ENCODE measurements at regions not wholly inside any gene's neighbourhood (a gene's known extent, or its start where the extent isn't known, plus 50 kb on each side); places are given as distances from the start of the nearest gene placed in this dataset.

DNA sequence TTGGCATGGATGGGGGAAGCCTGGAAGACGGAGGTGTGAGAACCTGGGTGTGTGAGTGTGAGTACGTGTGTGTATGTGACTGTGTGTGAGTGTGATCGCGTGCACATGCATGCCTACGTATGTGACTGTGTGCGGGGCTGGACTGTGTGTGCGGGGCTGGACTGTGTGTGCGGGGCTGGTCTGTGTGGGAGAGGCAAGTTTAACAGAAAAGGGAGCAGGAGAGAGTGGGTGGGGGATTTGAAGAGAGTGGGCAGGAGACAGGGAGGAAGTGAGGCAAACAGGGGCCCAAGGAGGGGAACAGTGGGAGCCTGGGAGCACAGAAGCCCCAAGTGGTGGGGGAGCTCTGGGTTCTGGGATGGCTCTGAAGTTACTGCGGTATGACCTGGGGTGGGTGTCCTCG is 103.7 kb upstream of the LHX5 start:
- Mint-ChIP-seq H3K27me3 (peaks cover 54% of the 10 kb centered on the region), H3K4me3 (no peak overlapping the region), H3K4me1 (ENCODE audit: low read depth) (no peaks in the 10 kb centered on the region), H3K9me3 (peaks cover 3% of the 10 kb centered on the region), H3K36me3 (ENCODE audit: low read depth) (no peaks in the 10 kb centered on the region), H3K27ac (no peak overlapping the region)
- H3K4me1 ChIP-seq (ENCODE audit: insufficient read depth, low read length) = no peaks in the 10 kb centered on the region
- no peaks in the 10 kb centered on the region for H3K9me3 ChIP-seq (ENCODE audit: control insufficient read depth in 1 of 2, insufficient read depth in 1 of 2, low read length in 2 of 2)
- H3K27me3 ChIP-seq (ENCODE audit: control insufficient read depth in 1 of 2, insufficient read depth in 2 of 2, low read length in 2 of 2) = peaks cover 16 to 17% of the 10 kb centered on the region in 2 experiments
- DNase-seq (no peak), ATAC-seq (ENCODE audit: poor library complexity) (no peak)
- H3K27ac ChIP-seq (ENCODE audit: low read depth in 1 of 2, low read length in 2 of 2) = no peak overlapping the region
- intact Hi-C loops (cut with DNase I, micrococcal nuclease) = no loop called here
- ChIA-PET CTCF (no interaction called here), POLR2A (no interaction called here)
- TF ChIP-seq, protein P1, sequence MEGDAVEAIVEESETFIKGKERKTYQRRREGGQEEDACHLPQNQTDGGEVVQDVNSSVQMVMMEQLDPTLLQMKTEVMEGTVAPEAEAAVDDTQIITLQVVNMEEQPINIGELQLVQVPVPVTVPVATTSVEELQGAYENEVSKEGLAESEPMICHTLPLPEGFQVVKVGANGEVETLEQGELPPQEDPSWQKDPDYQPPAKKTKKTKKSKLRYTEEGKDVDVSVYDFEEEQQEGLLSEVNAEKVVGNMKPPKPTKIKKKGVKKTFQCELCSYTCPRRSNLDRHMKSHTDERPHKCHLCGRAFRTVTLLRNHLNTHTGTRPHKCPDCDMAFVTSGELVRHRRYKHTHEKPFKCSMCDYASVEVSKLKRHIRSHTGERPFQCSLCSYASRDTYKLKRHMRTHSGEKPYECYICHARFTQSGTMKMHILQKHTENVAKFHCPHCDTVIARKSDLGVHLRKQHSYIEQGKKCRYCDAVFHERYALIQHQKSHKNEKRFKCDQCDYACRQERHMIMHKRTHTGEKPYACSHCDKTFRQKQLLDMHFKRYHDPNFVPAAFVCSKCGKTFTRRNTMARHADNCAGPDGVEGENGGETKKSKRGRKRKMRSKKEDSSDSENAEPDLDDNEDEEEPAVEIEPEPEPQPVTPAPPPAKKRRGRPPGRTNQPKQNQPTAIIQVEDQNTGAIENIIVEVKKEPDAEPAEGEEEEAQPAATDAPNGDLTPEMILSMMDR (IDR thresholded peaks at IDR 0.05) = no peak
- H3K4me3 ChIP-seq (ENCODE audit: low read length) = no peak overlapping the region
- no peaks in the 10 kb centered on the region for H3K36me3 ChIP-seq (ENCODE audit: insufficient read depth, low read length)

DNA sequence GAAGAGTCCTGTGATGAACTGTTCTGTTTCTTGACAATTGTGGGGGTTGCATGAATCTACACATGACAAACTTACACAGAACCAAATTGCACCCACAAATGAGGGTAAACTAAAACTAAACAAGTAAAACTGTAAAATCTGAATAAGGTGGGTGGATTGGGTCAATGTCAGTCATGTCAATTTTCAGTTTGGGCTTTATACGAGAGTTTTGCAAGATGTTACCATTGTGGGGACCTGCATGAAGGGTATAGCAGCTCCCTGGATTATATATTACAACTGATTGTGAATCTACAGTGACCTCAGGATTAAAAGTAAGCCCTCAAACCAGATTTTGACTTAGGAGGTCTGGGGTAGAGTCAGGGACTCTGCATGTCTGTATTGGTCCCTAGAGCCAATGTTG is 101.5 kb upstream of the LHX5 start:
- no peaks in the 10 kb centered on the region for H3K4me1 ChIP-seq (ENCODE audit: insufficient read depth, low read length)
- H3K4me1 Mint-ChIP-seq (ENCODE audit: low read depth) = no peaks in the 10 kb centered on the region
- no peaks in the 10 kb centered on the region for H3K36me3 ChIP-seq (ENCODE audit: insufficient read depth, low read length)
- peaks cover 11 to 17% of the 10 kb centered on the region in 2 experiments for H3K27me3 ChIP-seq (ENCODE audit: control insufficient read depth in 1 of 2, insufficient read depth in 2 of 2, low read length in 2 of 2)
- H3K4me3 Mint-ChIP-seq = no peak overlapping the region
- H3K27ac Mint-ChIP-seq = no peak overlapping the region
- H3K4me3 ChIP-seq (ENCODE audit: low read length) = no peak overlapping the region
- H3K9me3 Mint-ChIP-seq = peaks cover 3% of the 10 kb centered on the region
- TF ChIP-seq, protein P1 (IDR thresholded peaks at IDR 0.05) = no peak
- no peak overlapping the region for H3K27ac ChIP-seq (ENCODE audit: low read depth in 1 of 2, low read length in 2 of 2)
- H3K27me3 Mint-ChIP-seq = peaks cover 38% of the 10 kb centered on the region
- CTCF ChIA-PET = no interaction called here
- POLR2A ChIA-PET = no interaction called here
- no peak for ATAC-seq (ENCODE audit: poor library complexity)
- no peak for DNase-seq
- H3K9me3 ChIP-seq (ENCODE audit: control insufficient read depth in 1 of 2, insufficient read depth in 1 of 2, low read length in 2 of 2) = peaks cover 0 to 8% of the 10 kb centered on the region in 2 experiments
- intact Hi-C loops (cut with DNase I, micrococcal nuclease) = no loop called here
- H3K36me3 Mint-ChIP-seq (ENCODE audit: low read depth) = no peaks in the 10 kb centered on the region

DNA sequence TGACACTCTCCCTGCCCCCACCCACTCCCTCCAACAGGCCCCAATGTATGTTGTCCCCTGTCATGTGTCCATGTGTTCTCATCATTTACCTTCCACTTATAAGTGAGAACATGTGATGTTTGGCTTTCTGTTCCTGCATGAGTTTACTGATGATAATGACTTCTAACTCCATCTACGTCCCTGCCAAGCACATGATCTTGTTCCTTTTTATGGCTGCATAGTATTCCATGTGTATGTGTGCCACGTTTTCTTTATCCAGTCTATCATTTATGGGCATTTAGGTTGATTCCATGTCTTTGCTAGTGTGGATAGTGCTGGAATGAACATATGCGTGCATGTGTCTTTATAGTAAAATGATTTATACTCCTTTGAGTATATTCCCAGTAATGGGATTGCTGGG is 100.0 kb upstream of the LHX5 start:
- DNase-seq = no peak

More for the DNA sequence above, 100.0 kb upstream of the LHX5 start:
- Mint-ChIP-seq H3K27me3 (peaks cover 30% of the 10 kb centered on the region), H3K4me1 (ENCODE audit: low read depth) (no peaks in the 10 kb centered on the region), H3K9me3 (peaks cover 3% of the 10 kb centered on the region), H3K36me3 (ENCODE audit: low read depth) (no peaks in the 10 kb centered on the region), H3K4me3 (no peak overlapping the region), H3K27ac (no peak overlapping the region)
- ATAC-seq (ENCODE audit: poor library complexity) = no peak
- Histone ChIP-seq H3K9me3 (ENCODE audit: control insufficient read depth in 1 of 2, insufficient read depth in 1 of 2, low read length in 2 of 2) (peaks cover 0 to 17% of the 10 kb centered on the region in 2 experiments), H3K36me3 (ENCODE audit: insufficient read depth, low read length) (no peaks in the 10 kb centered on the region), H3K27ac (ENCODE audit: low read depth in 1 of 2, low read length in 2 of 2) (no peak overlapping the region), H3K4me1 (ENCODE audit: insufficient read depth, low read length) (no peaks in the 10 kb centered on the region), H3K4me3 (ENCODE audit: low read length) (no peak overlapping the region), H3K27me3 (ENCODE audit: control insufficient read depth in 1 of 2, insufficient read depth in 2 of 2, low read length in 2 of 2) (peaks cover 8 to 11% of the 10 kb centered on the region in 2 experiments)
- intact Hi-C loops (cut with DNase I, micrococcal nuclease) = no loop called here
- CTCF ChIA-PET = no interaction called here
- POLR2A ChIA-PET = no interaction called here
- TF ChIP-seq, protein P1 (IDR thresholded peaks at IDR 0.05) = no peak
